Loucy (cell line): ENCODE measurements at regions not wholly inside any gene's neighbourhood (a gene's known extent, or its start where the extent isn't known, plus 50 kb on each side); places are given as distances from the start of the nearest gene placed in this dataset.
"Not testable (repeated sequence)": the region's sequence is repeated elsewhere in the genome, so short reads cannot be mapped to it uniquely, and the experiment has no call there.

Experiments used
- H2AFZ ChIP-seq: fragments of 200-600 bp; sonication (generic); 2 replicates; pipeline ENCODE4 v1.6.0; 2016; ENCODE audit warnings: antibody characterized with exemption, mild to moderate bottlenecking, low read length, moderate library complexity
- H3F3A ChIP-seq: fragments of 200-600 bp; 2 replicates; pipeline ENCODE4 v1.6.0; 2016; ENCODE audit warnings: antibody characterized with exemption, low read depth, mild to moderate bottlenecking
- H3K27me3 ChIP-seq: fragments of 200-600 bp; sonication (generic); 2 replicates; pipeline ENCODE4 v1.6.1; 2014; ENCODE audit warnings: low read length, mild to moderate bottlenecking; ENCODE audit not compliant: insufficient read depth, poor library complexity, severe bottlenecking
- H3K36me3 ChIP-seq: fragments of 200-600 bp; sonication (generic); 2 replicates; pipeline ENCODE4 v1.6.1; 2016; ENCODE audit warnings: low read length; ENCODE audit not compliant: insufficient read depth
- H3K4me1 ChIP-seq: fragments of 200-600 bp; sonication (generic); 2 replicates; pipeline ENCODE4 v1.5.1; 2014; ENCODE audit warnings: low read length, mild to moderate bottlenecking; ENCODE audit not compliant: insufficient read depth, poor library complexity, severe bottlenecking
- H3K4me2 ChIP-seq: fragments of 200-600 bp; sonication (generic); 2 replicates; pipeline ENCODE4 v1.6.0; 2014; ENCODE audit warnings: antibody characterized with exemption, low read length, low read depth, mild to moderate bottlenecking; ENCODE audit not compliant: poor library complexity, severe bottlenecking
- H3K4me3 ChIP-seq: fragments of 200-600 bp; sonication (generic); 2 replicates; pipeline ENCODE4 v1.5.1; 2014; ENCODE audit warnings: low read length, mild to moderate bottlenecking, mixed read lengths; ENCODE audit not compliant: poor library complexity, severe bottlenecking
- H3K79me2 ChIP-seq: fragments of 200-600 bp; sonication (generic); 2 replicates; pipeline ENCODE4 v1.6.1; 2014; ENCODE audit warnings: low read length; ENCODE audit not compliant: insufficient read depth
- H3K9ac ChIP-seq: fragments of 200-600 bp; sonication (generic); 2 replicates; pipeline ENCODE4 v1.6.0; 2014; ENCODE audit warnings: mild to moderate bottlenecking, low read depth, low read length, moderate library complexity; ENCODE audit not compliant: poor library complexity, severe bottlenecking
- H3K9me2 ChIP-seq: fragments of 200-600 bp; sonication (generic); replicated peaks from 2 replicates; pipeline ENCODE4 v1.6.1; 2016; ENCODE audit warnings: low read depth, low read length, mixed read lengths
- H3K9me3 ChIP-seq: fragments of 200-600 bp; sonication (generic); 2 replicates; pipeline ENCODE4 v1.6.1; 2014; ENCODE audit warnings: mild to moderate bottlenecking, antibody characterized with exemption, low read length, low read depth; ENCODE audit not compliant: insufficient read depth
- H4K20me1 ChIP-seq: fragments of 200-600 bp; sonication (generic); 2 replicates; pipeline ENCODE4 v1.6.0; 2014; ENCODE audit warnings: antibody characterized with exemption, low read length, mild to moderate bottlenecking; ENCODE audit not compliant: insufficient read depth, poor library complexity, severe bottlenecking
- CTCF ChIP-seq: fragments of 200-600 bp; sonication (generic); conservative IDR thresholded peaks from 2 replicates; pipeline ENCODE4 v1.5.1; 2014; ENCODE audit warnings: mild to moderate bottlenecking, antibody characterized with exemption, low read length
- EZH2phosphoT487 ChIP-seq: fragments of 200-600 bp; IDR thresholded peaks from 2 replicates; pipeline ENCODE4 v1.6.1; 2018; ENCODE audit warnings: antibody characterized with exemption, mild to moderate bottlenecking, moderate library complexity, borderline replicate concordance

GRCh38 chr2:49754381-49754780, 600.1 kb upstream of the FSHR start:
- Histone ChIP-seq H2AFZ (no peak overlapping the region), H3K9ac (no peak overlapping the region), H3K9me2 (no peaks in the 10 kb centered on the region)

GRCh38 chr2:49753344-49753985, 599.1 kb upstream of the FSHR start:
- Histone ChIP-seq H3K9me3 (no peaks in the 10 kb centered on the region), H3K4me2 (no peak overlapping the region), H4K20me1 (no peaks in the 10 kb centered on the region), H2AFZ (no peak overlapping the region), H3F3A (no peaks in the 10 kb centered on the region), H3K9me2 (no peaks in the 10 kb centered on the region), H3K27me3 (no peaks in the 10 kb centered on the region), H3K36me3 (no peaks in the 10 kb centered on the region), H3K9ac (no peak overlapping the region), H3K79me2 (no peaks in the 10 kb centered on the region), H3K4me1 (no peaks in the 10 kb centered on the region), H3K4me3 (no peak overlapping the region)
- TF ChIP-seq CTCF, result no peak
- no peak for TF ChIP-seq EZH2phosphoT487

More at GRCh38 chr2:49754381-49754780, 600.1 kb upstream of the FSHR start:
- no peaks in the 10 kb centered on the region for H3F3A ChIP-seq
- H3K27me3 ChIP-seq, result no peaks in the 10 kb centered on the region
- H3K36me3 ChIP-seq, result no peaks in the 10 kb centered on the region
- no peaks in the 10 kb centered on the region for H3K79me2 ChIP-seq
- no peak overlapping the region for H3K4me2 ChIP-seq
- H3K9me3 ChIP-seq, result no peaks in the 10 kb centered on the region
- H4K20me1 ChIP-seq, result no peaks in the 10 kb centered on the region
- no peaks in the 10 kb centered on the region for H3K4me1 ChIP-seq
- TF ChIP-seq CTCF, result no peak
- TF ChIP-seq EZH2phosphoT487, result no peak
- H3K4me3 ChIP-seq, result no peak overlapping the region

- H3K4me2 ChIP-seq, result no peak overlapping the region
- no peaks in the 10 kb centered on the region for H3F3A ChIP-seq
- H3K9me3 ChIP-seq, result no peaks in the 10 kb centered on the region; the same call in 1 of the 2 replicates
- no peak for TF ChIP-seq EZH2phosphoT487
- no peak for TF ChIP-seq CTCF
- no peak overlapping the region for H2AFZ ChIP-seq
- no peaks in the 10 kb centered on the region for H3K36me3 ChIP-seq
- H3K27me3 ChIP-seq, result no peaks in the 10 kb centered on the region
- no peaks in the 10 kb centered on the region for H3K4me1 ChIP-seq
- no peak overlapping the region for H3K4me3 ChIP-seq
- H4K20me1 ChIP-seq, result no peaks in the 10 kb centered on the region
- no peaks in the 10 kb centered on the region for H3K9me2 ChIP-seq
- no peak overlapping the region for H3K9ac ChIP-seq
- H3K79me2 ChIP-seq, result no peaks in the 10 kb centered on the region
Measured at GRCh38 chr2:49737606-49738005, 583.3 kb upstream of the FSHR start.

GRCh38 chr2:49732924-49733323, 578.6 kb upstream of the FSHR start:
- H3K4me1 ChIP-seq, H3K9me2 ChIP-seq, H3F3A ChIP-seq, H2AFZ ChIP-seq, H4K20me1 ChIP-seq, H3K4me2 ChIP-seq, H3K9me3 ChIP-seq, H3K36me3 ChIP-seq, H3K4me3 ChIP-seq, H3K79me2 ChIP-seq, H3K9ac ChIP-seq, H3K27me3 ChIP-seq: not testable (repeated sequence)
